Loucy (cell line): ENCODE measurements at regions not wholly inside any gene's neighbourhood (a gene's known extent, or its start where the extent isn't known, plus 50 kb on each side); places are given as distances from the start of the nearest gene placed in this dataset.

Source experiments
- H2AFZ ChIP-seq: fragments of 200-600 bp; sonication (generic); 2 replicates; pipeline ENCODE4 v1.6.0; 2016; ENCODE audit warnings: antibody characterized with exemption, mild to moderate bottlenecking, low read length, moderate library complexity
- H3F3A ChIP-seq: fragments of 200-600 bp; 2 replicates; pipeline ENCODE4 v1.6.0; 2016; ENCODE audit warnings: antibody characterized with exemption, low read depth, mild to moderate bottlenecking
- H3K27me3 ChIP-seq: fragments of 200-600 bp; sonication (generic); 2 replicates; pipeline ENCODE4 v1.6.1; 2014; ENCODE audit warnings: low read length, mild to moderate bottlenecking; ENCODE audit not compliant: insufficient read depth, poor library complexity, severe bottlenecking
- H3K36me3 ChIP-seq: fragments of 200-600 bp; sonication (generic); 2 replicates; pipeline ENCODE4 v1.6.1; 2016; ENCODE audit warnings: low read length; ENCODE audit not compliant: insufficient read depth
- H3K4me1 ChIP-seq: fragments of 200-600 bp; sonication (generic); 2 replicates; pipeline ENCODE4 v1.5.1; 2014; ENCODE audit warnings: low read length, mild to moderate bottlenecking; ENCODE audit not compliant: insufficient read depth, poor library complexity, severe bottlenecking
- H3K4me2 ChIP-seq: fragments of 200-600 bp; sonication (generic); 2 replicates; pipeline ENCODE4 v1.6.0; 2014; ENCODE audit warnings: antibody characterized with exemption, low read length, low read depth, mild to moderate bottlenecking; ENCODE audit not compliant: poor library complexity, severe bottlenecking
- H3K4me3 ChIP-seq: fragments of 200-600 bp; sonication (generic); 2 replicates; pipeline ENCODE4 v1.5.1; 2014; ENCODE audit warnings: low read length, mild to moderate bottlenecking, mixed read lengths; ENCODE audit not compliant: poor library complexity, severe bottlenecking
- H3K79me2 ChIP-seq: fragments of 200-600 bp; sonication (generic); 2 replicates; pipeline ENCODE4 v1.6.1; 2014; ENCODE audit warnings: low read length; ENCODE audit not compliant: insufficient read depth
- H3K9ac ChIP-seq: fragments of 200-600 bp; sonication (generic); 2 replicates; pipeline ENCODE4 v1.6.0; 2014; ENCODE audit warnings: mild to moderate bottlenecking, low read depth, low read length, moderate library complexity; ENCODE audit not compliant: poor library complexity, severe bottlenecking
- H3K9me2 ChIP-seq: fragments of 200-600 bp; sonication (generic); replicated peaks from 2 replicates; pipeline ENCODE4 v1.6.1; 2016; ENCODE audit warnings: low read depth, low read length, mixed read lengths
- H3K9me3 ChIP-seq: fragments of 200-600 bp; sonication (generic); 2 replicates; pipeline ENCODE4 v1.6.1; 2014; ENCODE audit warnings: mild to moderate bottlenecking, antibody characterized with exemption, low read length, low read depth; ENCODE audit not compliant: insufficient read depth
- H4K20me1 ChIP-seq: fragments of 200-600 bp; sonication (generic); 2 replicates; pipeline ENCODE4 v1.6.0; 2014; ENCODE audit warnings: antibody characterized with exemption, low read length, mild to moderate bottlenecking; ENCODE audit not compliant: insufficient read depth, poor library complexity, severe bottlenecking
- CTCF ChIP-seq: fragments of 200-600 bp; sonication (generic); conservative IDR thresholded peaks from 2 replicates; pipeline ENCODE4 v1.5.1; 2014; ENCODE audit warnings: mild to moderate bottlenecking, antibody characterized with exemption, low read length
- EZH2phosphoT487 ChIP-seq: fragments of 200-600 bp; IDR thresholded peaks from 2 replicates; pipeline ENCODE4 v1.6.1; 2018; ENCODE audit warnings: antibody characterized with exemption, mild to moderate bottlenecking, moderate library complexity, borderline replicate concordance

- Histone ChIP-seq H3K9me3 (peaks cover 4% of the 10 kb centered on the region; the same call in 1 of the 2 replicates), H3K9me2 (0 out of 2 replicates have a peak, but pooled peaks cover 4% of the 10 kb centered on the region), H3K4me1 (no peaks in the 10 kb centered on the region), H3K4me2 (no peak overlapping the region), H3K9ac (no peak overlapping the region), H4K20me1 (no peaks in the 10 kb centered on the region), H3K79me2 (no peaks in the 10 kb centered on the region), H3K27me3 (no peaks in the 10 kb centered on the region), H3K4me3 (no peak overlapping the region), H3F3A (no peaks in the 10 kb centered on the region), H3K36me3 (no peaks in the 10 kb centered on the region), H2AFZ (no peak overlapping the region)
- TF ChIP-seq EZH2phosphoT487 (no peak), CTCF (no peak)
Observed at GRCh38 chr18:2433366-2433765, 137.9 kb downstream of the METTL4 start.

- TF ChIP-seq CTCF (no peak), EZH2phosphoT487 (no peak)
- no peaks in the 10 kb centered on the region for H3K36me3 ChIP-seq
- no peak overlapping the region for H3K4me3 ChIP-seq
- no peaks in the 10 kb centered on the region for H3K9me2 ChIP-seq
- H3K4me2 ChIP-seq: no peak overlapping the region
- H4K20me1 ChIP-seq: no peaks in the 10 kb centered on the region
- H3K4me1 ChIP-seq: no peaks in the 10 kb centered on the region
- no peaks in the 10 kb centered on the region for H3F3A ChIP-seq
- no peak overlapping the region for H3K9ac ChIP-seq
- H3K27me3 ChIP-seq: no peaks in the 10 kb centered on the region
- H3K79me2 ChIP-seq: no peaks in the 10 kb centered on the region
- H2AFZ ChIP-seq: no peak overlapping the region
- H3K9me3 ChIP-seq: no peaks in the 10 kb centered on the region
Observed at GRCh38 chr18:2441544-2441943, 129.8 kb downstream of the METTL4 start.

- H3F3A ChIP-seq: no peaks in the 10 kb centered on the region
- H3K9me3 ChIP-seq: no peaks in the 10 kb centered on the region
- H3K4me3 ChIP-seq: no peak overlapping the region
- no peaks in the 10 kb centered on the region for H3K27me3 ChIP-seq
- no peak overlapping the region for H3K4me2 ChIP-seq
- H3K4me1 ChIP-seq: no peaks in the 10 kb centered on the region
- TF ChIP-seq EZH2phosphoT487: no peak
- TF ChIP-seq CTCF: no peak
- no peak overlapping the region for H3K9ac ChIP-seq
- H3K9me2 ChIP-seq: no peaks in the 10 kb centered on the region
- no peak overlapping the region for H2AFZ ChIP-seq
- no peaks in the 10 kb centered on the region for H3K36me3 ChIP-seq
- no peaks in the 10 kb centered on the region for H3K79me2 ChIP-seq
- no peaks in the 10 kb centered on the region for H4K20me1 ChIP-seq
Observed at GRCh38 chr18:2442006-2442405, 129.3 kb downstream of the METTL4 start.
